HG02938 (cell line): ENCODE measurements at regions not wholly inside any gene's neighbourhood (a gene's known extent, or its start where the extent isn't known, plus 50 kb on each side); places are given as distances from the start of the nearest gene placed in this dataset.
"Not testable (repeated sequence)": the region's sequence is repeated elsewhere in the genome, so short reads cannot be mapped to it uniquely, and the experiment has no call there.

ENCODE experiments used
- ATAC-seq: cut with Tn5 transposase; IDR thresholded peaks from one replicate; pipeline ENCODE4 v1.9.1; 2021; ENCODE audit warnings: mild to moderate bottlenecking, moderate library complexity; ENCODE audit not compliant: unreplicated experiment

GRCh38 chr20:22732751-22733150 is 148.4 kb upstream of the FOXA2 start:
- no peak for ATAC-seq

DNA sequence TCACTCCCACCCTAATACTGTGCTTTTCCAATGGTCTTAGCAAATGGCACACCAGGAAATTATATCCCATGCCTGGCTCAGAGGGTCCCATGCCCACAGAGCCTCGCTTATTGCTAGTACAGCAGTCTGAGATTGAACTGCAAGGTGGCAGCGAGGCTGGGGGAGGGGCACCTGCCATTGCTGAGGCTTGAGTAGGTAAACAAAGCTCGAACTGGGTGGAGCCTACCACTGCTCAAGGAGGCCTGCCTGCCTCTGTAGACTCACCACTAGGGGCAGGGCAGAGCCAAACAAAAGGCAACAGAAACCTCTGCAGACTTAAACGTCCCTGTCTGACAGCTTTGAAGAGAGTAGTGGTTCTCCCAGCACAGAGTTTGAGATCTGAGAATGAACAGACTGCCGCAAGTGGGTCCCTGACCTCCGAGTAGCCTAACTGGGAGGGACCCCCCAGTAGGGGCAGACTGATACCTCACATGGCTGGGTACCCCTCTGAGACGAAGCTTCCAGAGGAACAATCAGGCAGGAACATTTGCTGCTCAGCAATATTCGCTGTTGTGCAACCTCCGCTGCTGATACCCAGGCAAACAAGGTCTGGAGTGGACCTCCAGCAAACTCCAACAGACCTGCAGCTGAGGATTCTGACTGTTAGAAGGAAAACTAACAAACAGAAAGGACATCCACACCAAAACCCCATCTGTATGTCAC is 150.7 kb upstream of the FOXA2 start:
- not testable (repeated sequence) for ATAC-seq

DNA sequence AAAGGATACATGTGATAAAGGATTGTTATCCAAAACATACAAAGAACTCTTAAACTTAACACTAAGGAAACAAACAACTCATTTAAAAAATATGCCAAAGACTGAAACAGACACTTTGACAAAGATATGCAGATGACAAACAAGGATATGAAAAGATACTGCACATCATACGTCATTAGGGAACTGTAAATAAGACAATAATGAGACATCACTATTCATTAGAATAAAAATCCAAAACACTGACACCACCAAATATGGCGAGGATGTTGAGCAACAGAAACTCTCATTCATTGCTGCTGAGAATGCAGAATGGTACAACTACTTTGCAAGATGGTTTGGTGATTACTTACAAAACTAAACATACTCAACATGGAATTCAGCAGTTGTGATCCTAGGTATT is 156.5 kb upstream of the FOXA2 start:
- ATAC-seq = no peak

- ATAC-seq = no peak
Measured at GRCh38 chr20:22744341-22745193, 160.2 kb upstream of the FOXA2 start.

DNA sequence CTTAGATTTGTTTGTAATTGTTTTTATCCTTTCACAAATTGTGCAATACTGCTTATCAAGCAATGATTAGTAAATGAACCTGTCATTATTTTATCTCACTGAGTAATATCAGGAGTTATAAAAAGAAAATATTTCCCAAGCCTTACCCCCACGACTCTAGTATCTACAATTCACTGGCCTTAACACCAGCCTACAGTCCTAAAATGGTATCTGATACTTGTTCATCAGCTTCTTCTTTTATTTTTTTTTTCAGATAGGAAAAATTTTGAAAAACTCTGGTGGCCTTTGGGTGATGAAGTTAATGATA is 160.8 kb upstream of the FOXA2 start:
- ATAC-seq = no peak

DNA sequence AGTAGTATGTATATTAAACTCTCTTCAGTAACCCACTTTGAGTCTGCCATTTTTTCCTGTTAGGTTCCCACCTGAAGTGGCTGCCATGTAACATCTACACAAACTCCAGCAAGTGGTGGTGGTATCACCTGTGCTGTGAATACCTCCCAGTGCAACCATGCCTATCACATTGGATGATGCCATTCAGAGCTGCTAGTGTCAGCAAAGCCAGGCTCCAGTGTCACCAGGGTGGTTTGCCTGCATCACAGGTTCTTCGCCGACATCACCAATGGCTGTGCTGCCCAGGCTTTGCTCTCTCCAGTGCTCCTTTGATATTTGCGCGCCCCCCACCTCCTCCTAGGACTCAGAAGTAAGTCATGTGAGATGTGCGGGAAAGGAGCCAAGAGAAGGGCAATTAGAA is 162.6 kb upstream of the FOXA2 start:
- ATAC-seq = no peak

- ATAC-seq = no peak
Measured at GRCh38 chr20:22752324-22752723, 168.0 kb upstream of the FOXA2 start.

DNA sequence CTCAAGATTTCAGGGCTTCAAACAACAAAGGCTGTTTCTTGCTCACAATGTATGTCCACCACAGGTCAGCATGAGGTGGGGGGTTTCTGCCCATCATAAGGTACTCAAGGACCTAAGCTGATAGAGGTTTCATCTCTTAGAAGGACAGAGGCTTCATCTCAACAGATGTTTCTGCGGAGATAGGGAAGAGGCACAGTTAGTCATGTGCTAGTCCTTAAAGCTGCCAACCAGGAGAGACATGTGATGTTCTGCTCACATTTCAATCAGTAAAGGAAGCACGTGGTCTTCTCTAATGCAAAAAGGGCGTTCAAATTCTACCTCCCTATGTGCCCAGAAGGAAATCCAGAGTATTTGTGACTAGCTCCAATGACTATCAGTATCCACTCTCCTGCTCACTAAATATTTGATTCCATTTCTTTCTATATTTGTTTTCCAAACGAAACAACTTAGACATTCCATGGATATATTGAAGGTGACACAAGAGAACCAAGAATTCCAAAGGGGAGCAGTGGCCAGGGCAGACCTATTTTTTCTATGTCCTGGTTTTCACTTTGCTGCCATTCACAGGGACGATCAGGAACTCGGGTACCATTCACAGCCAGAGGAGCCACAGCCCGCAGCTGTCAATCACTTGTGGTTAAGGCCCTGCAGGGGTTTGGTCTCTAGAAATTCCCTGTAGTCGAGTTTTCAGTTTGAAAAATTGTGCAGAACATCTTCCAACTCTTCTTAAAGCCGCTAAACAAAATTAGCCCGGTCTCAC is 173.2 kb upstream of the FOXA2 start:
- ATAC-seq = no peak

GRCh38 chr20:22758815-22759214 is 174.4 kb upstream of the FOXA2 start:
- ATAC-seq = no peak

DNA sequence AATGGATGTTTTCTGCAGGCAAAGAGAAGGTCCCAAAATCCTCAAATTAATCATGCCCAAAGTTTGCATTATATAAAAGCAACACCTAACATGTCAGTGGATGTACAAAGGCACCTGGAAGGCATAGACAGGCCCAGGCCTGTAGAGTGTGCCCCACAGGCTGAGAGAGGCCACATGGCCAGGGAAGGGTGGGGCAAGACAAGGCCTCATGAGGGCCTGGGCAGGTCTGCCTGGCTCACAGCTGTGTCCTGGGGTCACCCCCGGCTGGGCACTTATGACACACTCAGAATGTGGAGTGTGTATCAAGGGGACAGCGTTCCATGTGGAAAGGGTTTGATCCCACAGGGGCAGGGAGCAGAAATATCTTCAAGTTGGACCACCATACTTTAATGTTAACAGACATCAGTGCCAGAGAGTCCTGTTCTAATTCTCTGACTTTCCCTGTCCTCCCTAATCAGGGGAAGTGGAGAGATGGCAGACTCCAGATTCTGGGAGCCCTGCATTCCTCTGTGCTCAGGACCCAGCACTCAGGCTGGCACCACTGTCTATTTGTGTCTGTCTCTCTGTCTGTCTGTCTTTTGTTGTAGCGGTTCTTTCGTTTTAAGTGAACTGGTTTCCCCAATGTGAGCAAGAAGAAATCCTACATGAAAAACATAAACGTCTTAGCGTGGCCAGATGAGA is 178.3 kb upstream of the FOXA2 start:
- ATAC-seq = no peak

- no peak for ATAC-seq
Measured at GRCh38 chr20:22763257-22763906, 179.0 kb upstream of the FOXA2 start.

- ATAC-seq = no peak
Measured at GRCh38 chr20:22768266-22769178, 184.2 kb upstream of the FOXA2 start.

DNA sequence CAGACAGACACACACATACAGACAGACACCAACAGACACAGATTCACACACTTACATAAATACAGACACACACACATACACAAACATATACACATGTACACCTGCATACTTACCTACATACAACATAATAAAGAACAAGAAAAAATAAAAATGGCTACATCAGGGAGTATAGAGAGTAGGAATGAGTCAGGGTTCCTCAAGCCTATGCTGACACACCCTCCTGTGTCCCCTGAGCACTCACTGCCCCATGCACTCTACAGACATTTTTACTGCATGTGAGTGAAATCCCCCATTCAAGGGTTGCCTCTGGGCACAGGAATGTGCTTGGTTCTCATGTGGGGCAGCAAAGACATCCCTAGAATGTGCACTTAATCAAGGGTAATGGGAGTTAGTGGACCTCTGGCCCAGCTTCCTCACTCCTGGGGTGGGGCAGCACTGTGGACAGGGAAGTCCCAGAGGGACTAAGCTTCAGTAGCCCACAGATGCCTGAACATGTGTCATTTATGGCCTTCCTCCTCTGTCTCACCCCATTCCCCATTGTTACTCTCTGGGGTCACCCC is 185.9 kb upstream of the FOXA2 start:
- ATAC-seq = no peak

DNA sequence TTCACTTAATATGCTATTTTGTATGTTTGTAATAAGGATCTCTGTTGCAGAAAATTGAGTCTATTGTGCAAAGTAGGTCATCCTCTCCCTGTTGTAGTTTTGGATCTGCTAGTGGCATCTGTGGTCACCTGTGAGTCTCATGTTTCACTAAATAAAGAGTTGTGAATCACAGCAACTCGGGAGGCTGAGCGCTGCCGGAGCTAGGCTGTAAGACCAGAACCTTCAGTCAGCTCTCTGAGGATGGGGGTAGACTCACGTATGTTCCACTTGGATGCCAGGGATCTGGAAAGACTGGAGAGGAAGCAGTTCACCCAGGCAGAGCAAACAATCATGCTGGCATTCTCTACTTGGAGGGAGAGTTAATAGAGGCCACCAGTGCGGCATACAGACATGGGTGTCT is 187.3 kb upstream of the FOXA2 start:
- no peak for ATAC-seq

GRCh38 chr20:22773344-22773743 is 189.0 kb upstream of the FOXA2 start:
- no peak for ATAC-seq

GRCh38 chr20:22775256-22775655 is 190.9 kb upstream of the FOXA2 start:
- ATAC-seq = no peak

- no peak for ATAC-seq
Measured at GRCh38 chr20:22775671-22776139, 191.3 kb upstream of the FOXA2 start.

GRCh38 chr20:22776369-22776768 is 192.0 kb upstream of the FOXA2 start:
- no peak for ATAC-seq

DNA sequence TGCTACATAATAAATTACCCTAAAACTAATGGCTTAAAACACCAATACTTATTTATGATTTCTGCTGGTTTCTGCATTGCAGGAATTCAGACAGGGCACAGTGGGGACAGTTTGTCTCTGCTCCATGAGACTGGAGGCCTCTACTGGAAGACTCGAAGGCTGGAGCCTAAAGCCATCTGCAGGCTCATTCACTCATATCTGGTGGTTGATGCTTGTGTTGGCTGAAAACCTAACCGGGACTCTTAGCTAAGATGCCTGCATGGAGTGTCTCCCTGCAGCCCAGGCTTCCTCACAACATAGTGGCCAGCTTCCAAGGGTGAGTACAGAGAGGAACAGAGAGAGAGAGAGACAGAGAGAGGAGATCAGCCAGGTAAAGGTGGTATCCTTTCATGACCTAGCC is 195.5 kb upstream of the FOXA2 start:
- no peak for ATAC-seq
